GM12873 (cell line): ENCODE measurements at regions not wholly inside any gene's neighbourhood (a gene's known extent, or its start where the extent isn't known, plus 50 kb on each side); places are given as distances from the start of the nearest gene placed in this dataset.

Source experiments
- CTCF ChIP-seq: IDR thresholded peaks from 2 replicates; pipeline ENCODE4 v1.5.1; 2012; ENCODE audit warnings: low read depth, mild to moderate bottlenecking, moderate library complexity, low read length, control low read depth; ENCODE audit not compliant: insufficient read depth; ENCODE audit errors: missing control alignments

GRCh38 chr6:165186041-165186440 is 123.4 kb downstream of the C6orf118 start:
- no peak for TF ChIP-seq CTCF

- no peak for TF ChIP-seq CTCF
Measured at GRCh38 chr6:165184192-165184979, 125.0 kb downstream of the C6orf118 start.

- no peak for TF ChIP-seq CTCF
Measured at GRCh38 chr6:165183496-165184140, 125.8 kb downstream of the C6orf118 start.

GRCh38 chr6:165183071-165183470 is 126.3 kb downstream of the C6orf118 start:
- TF ChIP-seq CTCF: no peak

GRCh38 chr6:165181951-165182414 is 127.4 kb downstream of the C6orf118 start:
- TF ChIP-seq CTCF: no peak

- no peak for TF ChIP-seq CTCF
Measured at GRCh38 chr6:165178056-165178455, 131.3 kb downstream of the C6orf118 start.

- no peak for TF ChIP-seq CTCF
Measured at GRCh38 chr6:165173484-165173883, 135.9 kb downstream of the C6orf118 start.
